ENCODE measurements at regions not wholly inside any gene's neighbourhood (a gene's known extent, or its start where the extent isn't known, plus 50 kb on each side); places are given as distances from the start of the nearest gene placed in this dataset.

- POLR2A ChIA-PET, result no interaction called here
- TF ChIP-seq CTCF (IDR thresholded peaks at IDR 0.05; ENCODE audit: insufficient read depth, low read length, missing control alignments), result no peak
- no peak for DNase-seq (ENCODE audit: low read depth, low spot score)
- CTCF ChIA-PET, result no interaction called here
- H3K4me3 ChIP-seq (ENCODE audit: low read depth, low read length), result no peak overlapping the region
These were observed 99.1 kb downstream of the PLK2 start for GRCh38 chr5:58360794-58361193.

- POLR2A ChIA-PET, result no interaction called here
- DNase-seq (ENCODE audit: low read depth, low spot score), result no peak
- no peak overlapping the region for H3K4me3 ChIP-seq (ENCODE audit: low read depth, low read length)
- TF ChIP-seq CTCF (IDR thresholded peaks at IDR 0.05; ENCODE audit: insufficient read depth, low read length, missing control alignments), result no peak
- CTCF ChIA-PET, result no interaction called here
These were observed 99.9 kb downstream of the PLK2 start for GRCh38 chr5:58359981-58360380.

- TF ChIP-seq CTCF (IDR thresholded peaks at IDR 0.05; ENCODE audit: insufficient read depth, low read length, missing control alignments), result no peak
- DNase-seq (ENCODE audit: low read depth, low spot score), result no peak
- POLR2A ChIA-PET, result no interaction called here
- H3K4me3 ChIP-seq (ENCODE audit: low read depth, low read length), result no peak overlapping the region
- CTCF ChIA-PET, result no interaction called here
These were observed 101.2 kb downstream of the PLK2 start for GRCh38 chr5:58358501-58359178.

GRCh38 chr5:58357799-58358500, 101.9 kb downstream of the PLK2 start:
- no peak overlapping the region for H3K4me3 ChIP-seq (ENCODE audit: low read depth, low read length)
- POLR2A ChIA-PET, result no interaction called here
- CTCF ChIA-PET, result no interaction called here
- no peak for DNase-seq (ENCODE audit: low read depth, low spot score)
- TF ChIP-seq CTCF (IDR thresholded peaks at IDR 0.05; ENCODE audit: insufficient read depth, low read length, missing control alignments), result no peak

- no peak for TF ChIP-seq CTCF (IDR thresholded peaks at IDR 0.05; ENCODE audit: insufficient read depth, low read length, missing control alignments)
- no peak overlapping the region for H3K4me3 ChIP-seq (ENCODE audit: low read depth, low read length)
- POLR2A ChIA-PET, result no interaction called here
- DNase-seq (ENCODE audit: low read depth, low spot score), result peak; percentile 16
- CTCF ChIA-PET, result no interaction called here
These were observed 102.8 kb downstream of the PLK2 start for GRCh38 chr5:58357121-58357520.

- no peak for DNase-seq (ENCODE audit: low read depth, low spot score)
- no peak for TF ChIP-seq CTCF (IDR thresholded peaks at IDR 0.05; ENCODE audit: insufficient read depth, low read length, missing control alignments)
- CTCF ChIA-PET, result no interaction called here
- POLR2A ChIA-PET, result no interaction called here
- no peak overlapping the region for H3K4me3 ChIP-seq (ENCODE audit: low read depth, low read length)
These were observed 103.2 kb downstream of the PLK2 start for GRCh38 chr5:58356662-58357061.

All from AG04449 (cell line).